Neural cell (in vitro differentiated cells): ENCODE measurements at regions not wholly inside any gene's neighbourhood (a gene's known extent, or its start where the extent isn't known, plus 50 kb on each side); places are given as distances from the start of the nearest gene placed in this dataset.
A peak's percentile ranks its signal among the peaks of the same experiment; 100 is the strongest.

Experiments
- H2AFZ ChIP-seq: fragments of 200-600, 300-800 bp; sonication (generic), shearing (Covaris generic); 2 replicates; pipeline ENCODE4 v1.6.0; 2014; ENCODE audit warnings: low read depth, mild to moderate bottlenecking, antibody characterized with exemption, low read length, moderate library complexity
- H3F3A ChIP-seq: fragments of 200-600 bp; shearing (Covaris generic); 2 replicates; pipeline ENCODE4 v1.6.1; 2016; ENCODE audit warnings: mild to moderate bottlenecking, moderate library complexity, mixed read lengths, antibody characterized with exemption, low read length; ENCODE audit not compliant: insufficient read depth, poor library complexity, severe bottlenecking
- H3K27ac ChIP-seq: fragments of 200-600, 300-800 bp; sonication (generic), shearing (Covaris generic); 2 replicates; pipeline ENCODE4 v1.5.1; 2014; ENCODE audit warnings: mild to moderate bottlenecking, low read length, moderate library complexity
- H3K27me3 ChIP-seq: fragments of 300-800, 200-600 bp; sonication (generic), shearing (Covaris generic); 2 replicates; pipeline ENCODE4 v1.6.0; 2014; ENCODE audit warnings: mild to moderate bottlenecking, low read depth, low read length, moderate library complexity; ENCODE audit not compliant: insufficient read depth
- H3K36me3 ChIP-seq: fragments of 300-800, 200-600 bp; sonication (generic), shearing (Covaris generic); 2 replicates; pipeline ENCODE4 v1.5.1; 2014; ENCODE audit warnings: mild to moderate bottlenecking, antibody characterized with exemption, low read length, moderate library complexity; ENCODE audit not compliant: insufficient read depth
- H3K4me2 ChIP-seq: fragments of 300-800, 200-600 bp; sonication (generic), shearing (Covaris generic); 2 replicates; pipeline ENCODE4 v1.6.0; 2014; ENCODE audit warnings: mild to moderate bottlenecking, low read length
- H3K4me3 ChIP-seq: fragments of 300-800, 200-600 bp; sonication (generic), shearing (Covaris generic); 2 replicates; pipeline ENCODE4 v1.5.1; 2014; ENCODE audit warnings: mild to moderate bottlenecking, low read length, moderate library complexity
- H3K79me2 ChIP-seq: fragments of 200-600 bp; shearing (Covaris generic); replicated peaks from 2 replicates; pipeline ENCODE4 v1.6.0; 2014; ENCODE audit warnings: mild to moderate bottlenecking, low read length, moderate library complexity; ENCODE audit not compliant: insufficient read depth
- H3K9ac ChIP-seq: fragments of 300-800, 200-600 bp; sonication (generic), shearing (Covaris generic); 2 replicates; pipeline ENCODE4 v1.6.1; 2016; ENCODE audit warnings: mild to moderate bottlenecking, low read length, mixed read lengths
- H3K9me2 ChIP-seq: fragments of 200-600 bp; shearing (Covaris generic); 2 replicates; pipeline ENCODE4 v1.6.1; 2016; ENCODE audit warnings: mild to moderate bottlenecking, low read length, mixed read lengths; ENCODE audit not compliant: insufficient read depth
- H3K9me3 ChIP-seq: fragments of 200-600, 300-800 bp; sonication (generic), shearing (Covaris generic); 2 replicates; pipeline ENCODE4 v1.6.1; 2016; ENCODE audit warnings: mild to moderate bottlenecking, mixed run types, low read length, moderate library complexity, mixed read lengths
- H4K20me1 ChIP-seq: fragments of 200-600 bp; shearing (Covaris generic); 2 replicates; pipeline ENCODE4 v1.6.1; 2016; ENCODE audit warnings: mild to moderate bottlenecking, mixed run types; ENCODE audit not compliant: insufficient read depth
- CTCF ChIP-seq: fragments of 450-650 bp; IDR thresholded peaks from 2 replicates; pipeline ENCODE4 v1.5.1; 2014; ENCODE audit warnings: antibody characterized with exemption, mild to moderate bottlenecking, moderate library complexity; ENCODE audit not compliant: poor library complexity, severe bottlenecking
- EP300 ChIP-seq: fragments of 450-650 bp; conservative IDR thresholded peaks from 2 replicates; pipeline ENCODE4 v1.6.1; 2014; ENCODE audit warnings: antibody characterized with exemption, mild to moderate bottlenecking, moderate library complexity; ENCODE audit not compliant: poor library complexity, severe bottlenecking
- EZH2 ChIP-seq: fragments of 200-600, 300-800 bp; shearing (Covaris generic), sonication (generic); IDR thresholded peaks from 2 replicates; pipeline ENCODE4 v1.6.1; 2014; ENCODE audit warnings: antibody characterized with exemption, low read length, borderline replicate concordance, mild to moderate bottlenecking; ENCODE audit not compliant: insufficient read depth, poor library complexity, severe bottlenecking
- MXI1 ChIP-seq: fragments of 450-650 bp; conservative IDR thresholded peaks from 2 replicates; pipeline ENCODE4 v1.6.1; 2014; ENCODE audit warnings: antibody characterized with exemption, mild to moderate bottlenecking; ENCODE audit not compliant: poor library complexity, severe bottlenecking
- POLR2AphosphoS5 ChIP-seq: IDR thresholded peaks from 2 replicates; pipeline ENCODE4 v1.6.1; 2012
- RAD21 ChIP-seq: fragments of 450-650 bp; conservative IDR thresholded peaks from 2 replicates; pipeline ENCODE4 v1.6.1; 2014; ENCODE audit warnings: antibody characterized with exemption, mild to moderate bottlenecking, moderate library complexity
- SMC3 ChIP-seq: fragments of 450-650 bp; conservative IDR thresholded peaks from 2 replicates; pipeline ENCODE4 v1.6.1; 2014; ENCODE audit warnings: antibody characterized with exemption, mild to moderate bottlenecking, moderate library complexity; ENCODE audit not compliant: poor library complexity
- TAF1 ChIP-seq: IDR thresholded peaks from 2 replicates; pipeline ENCODE4 v1.6.1; 2012; ENCODE audit warnings: low read depth
- TF ChIP-seq, protein P1 (sequence below): IDR thresholded peaks from 2 replicates; pipeline ENCODE4 v1.6.1; 2012; ENCODE audit warnings: borderline replicate concordance

GRCh38 chr5:60357302-60357701 is 342.7 kb downstream of the DEPDC1B start:
- H3K79me2 ChIP-seq: no peaks in the 10 kb centered on the region
- H3F3A ChIP-seq: no peaks in the 10 kb centered on the region
- H3K9me3 ChIP-seq: no peaks in the 10 kb centered on the region
- no peak overlapping the region for H3K9ac ChIP-seq
- no peak overlapping the region for H2AFZ ChIP-seq
- H3K27me3 ChIP-seq: no peaks in the 10 kb centered on the region
- no peak overlapping the region for H3K27ac ChIP-seq
- H4K20me1 ChIP-seq: no peaks in the 10 kb centered on the region
- TF ChIP-seq POLR2AphosphoS5: no peak
- TF ChIP-seq MXI1: no peak
- TF ChIP-seq SMC3: no peak
- TF ChIP-seq CTCF: no peak
- TF ChIP-seq TAF1: no peak
- TF ChIP-seq EZH2: no peak
- TF ChIP-seq EP300: no peak
- TF ChIP-seq, protein P1, sequence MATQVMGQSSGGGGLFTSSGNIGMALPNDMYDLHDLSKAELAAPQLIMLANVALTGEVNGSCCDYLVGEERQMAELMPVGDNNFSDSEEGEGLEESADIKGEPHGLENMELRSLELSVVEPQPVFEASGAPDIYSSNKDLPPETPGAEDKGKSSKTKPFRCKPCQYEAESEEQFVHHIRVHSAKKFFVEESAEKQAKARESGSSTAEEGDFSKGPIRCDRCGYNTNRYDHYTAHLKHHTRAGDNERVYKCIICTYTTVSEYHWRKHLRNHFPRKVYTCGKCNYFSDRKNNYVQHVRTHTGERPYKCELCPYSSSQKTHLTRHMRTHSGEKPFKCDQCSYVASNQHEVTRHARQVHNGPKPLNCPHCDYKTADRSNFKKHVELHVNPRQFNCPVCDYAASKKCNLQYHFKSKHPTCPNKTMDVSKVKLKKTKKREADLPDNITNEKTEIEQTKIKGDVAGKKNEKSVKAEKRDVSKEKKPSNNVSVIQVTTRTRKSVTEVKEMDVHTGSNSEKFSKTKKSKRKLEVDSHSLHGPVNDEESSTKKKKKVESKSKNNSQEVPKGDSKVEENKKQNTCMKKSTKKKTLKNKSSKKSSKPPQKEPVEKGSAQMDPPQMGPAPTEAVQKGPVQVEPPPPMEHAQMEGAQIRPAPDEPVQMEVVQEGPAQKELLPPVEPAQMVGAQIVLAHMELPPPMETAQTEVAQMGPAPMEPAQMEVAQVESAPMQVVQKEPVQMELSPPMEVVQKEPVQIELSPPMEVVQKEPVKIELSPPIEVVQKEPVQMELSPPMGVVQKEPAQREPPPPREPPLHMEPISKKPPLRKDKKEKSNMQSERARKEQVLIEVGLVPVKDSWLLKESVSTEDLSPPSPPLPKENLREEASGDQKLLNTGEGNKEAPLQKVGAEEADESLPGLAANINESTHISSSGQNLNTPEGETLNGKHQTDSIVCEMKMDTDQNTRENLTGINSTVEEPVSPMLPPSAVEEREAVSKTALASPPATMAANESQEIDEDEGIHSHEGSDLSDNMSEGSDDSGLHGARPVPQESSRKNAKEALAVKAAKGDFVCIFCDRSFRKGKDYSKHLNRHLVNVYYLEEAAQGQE: no peak
- no peak for TF ChIP-seq RAD21
- no peak overlapping the region for H3K4me3 ChIP-seq
- no peaks in the 10 kb centered on the region for H3K36me3 ChIP-seq
- H3K4me2 ChIP-seq: no peak overlapping the region
- H3K9me2 ChIP-seq: no peaks in the 10 kb centered on the region

DNA sequence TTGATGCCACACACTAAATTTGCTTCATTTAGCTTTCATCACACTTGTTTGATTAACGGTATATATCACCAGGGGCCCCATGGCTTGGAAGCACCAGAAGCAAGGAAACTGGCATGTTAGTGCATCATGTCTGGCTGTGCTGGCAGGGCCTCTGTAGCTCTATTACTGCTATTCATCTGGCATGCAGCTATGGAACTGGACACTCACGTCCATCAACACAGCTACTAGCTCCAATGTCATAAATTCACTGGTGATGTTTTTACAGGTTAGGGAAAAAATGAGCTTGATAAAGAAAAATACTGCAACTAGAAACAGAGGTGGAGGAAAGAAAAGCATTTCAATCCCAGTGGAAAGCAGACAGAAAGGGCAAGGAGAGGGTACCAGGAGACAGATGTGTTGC is 343.2 kb downstream of the DEPDC1B start:
- Histone ChIP-seq H3K4me2 (no peak overlapping the region), H3K9ac (no peak overlapping the region), H3K9me2 (no peaks in the 10 kb centered on the region), H3K27me3 (no peaks in the 10 kb centered on the region), H3K4me3 (no peak overlapping the region), H3K27ac (peak overlapping the region; percentile 17), H3F3A (no peaks in the 10 kb centered on the region), H3K36me3 (no peaks in the 10 kb centered on the region), H3K9me3 (no peaks in the 10 kb centered on the region), H2AFZ (no peak overlapping the region), H3K79me2 (no peaks in the 10 kb centered on the region), H4K20me1 (no peaks in the 10 kb centered on the region)
- TF ChIP-seq POLR2AphosphoS5 (no peak), RAD21 (no peak), TAF1 (no peak), EZH2 (no peak), SMC3 (no peak), EP300 (no peak), CTCF (no peak), MXI1 (no peak)
- TF ChIP-seq, protein P1: no peak
